ENCODE measurements at regions not wholly inside any gene's neighbourhood (a gene's known extent, or its start where the extent isn't known, plus 50 kb on each side); places are given as distances from the start of the nearest gene placed in this dataset.

GRCh38 chr10:124207391-124207790, 114.0 kb upstream of the CHST15 start:
- TF ChIP-seq EZH2 (IDR thresholded peaks at IDR 0.05) (no peak), SRF (IDR thresholded peaks at IDR 0.05; ENCODE audit: low read depth) (no peak), CTCF (IDR thresholded peaks at IDR 0.05 in 2 of 3, conservative IDR thresholded peaks at IDR 0.05 in 1 of 3; ENCODE audit: borderline replicate concordance in 1 of 3, insufficient read depth in 1 of 3, low read depth in 2 of 3, low read length in 2 of 3) (no peak), MAX (IDR thresholded peaks at IDR 0.05) (no peak), POLR2AphosphoS5 (IDR thresholded peaks at IDR 0.05; ENCODE audit: low read depth, low read length) (no peak), POLR2A (IDR thresholded peaks at IDR 0.05; ENCODE audit: borderline replicate concordance, extremely low read depth, insufficient read depth, insufficient read length) (no peak)
